ENCODE measurements at regions not wholly inside any gene's neighbourhood (a gene's known extent, or its start where the extent isn't known, plus 50 kb on each side); places are given as distances from the start of the nearest gene placed in this dataset.
"Not testable (repeated sequence)": the region's sequence is repeated elsewhere in the genome, so short reads cannot be mapped to it uniquely, and the experiment has no call there.

- Histone ChIP-seq H3K4me3 (no peak overlapping the region), H3K4me1 (no peaks in the 10 kb centered on the region), H3K36me3 (no peaks in the 10 kb centered on the region), H3K27me3 (no peaks in the 10 kb centered on the region), H3K9me3 (peaks cover 6% of the 10 kb centered on the region), H3K27ac (no peak overlapping the region)
- TF ChIP-seq CTCF (IDR thresholded peaks at IDR 0.05) = no peak
- DNase-seq (no peak), ATAC-seq (no peak)
- intact Hi-C loops (cut with DNase I) = no loop called here
Measured at GRCh38 chr3:162970292-162970691, 1473.7 kb downstream of the OTOL1 start.

GRCh38 chr3:162971715-162972114 is 1475.1 kb downstream of the OTOL1 start:
- Histone ChIP-seq H3K4me1 (no peaks in the 10 kb centered on the region), H3K27ac (no peak overlapping the region), H3K27me3 (no peaks in the 10 kb centered on the region), H3K36me3 (no peaks in the 10 kb centered on the region), H3K9me3 (no peaks in the 10 kb centered on the region), H3K4me3 (no peak overlapping the region)
- TF ChIP-seq CTCF (IDR thresholded peaks at IDR 0.05) = no peak
- ATAC-seq = no peak
- intact Hi-C loops (cut with DNase I) = no loop called here
- DNase-seq = no peak

GRCh38 chr3:162973428-162973917 is 1476.9 kb downstream of the OTOL1 start:
- no peak overlapping the region for H3K4me3 ChIP-seq
- no peak overlapping the region for H3K27ac ChIP-seq
- no peaks in the 10 kb centered on the region for H3K36me3 ChIP-seq
- no peaks in the 10 kb centered on the region for H3K4me1 ChIP-seq
- ATAC-seq (no peak), DNase-seq (no peak)
- H3K27me3 ChIP-seq = no peaks in the 10 kb centered on the region
- no peak for TF ChIP-seq CTCF (IDR thresholded peaks at IDR 0.05)
- no peaks in the 10 kb centered on the region for H3K9me3 ChIP-seq
- intact Hi-C loops (cut with DNase I) = no loop called here

GRCh38 chr3:162978136-162978535 is 1481.5 kb downstream of the OTOL1 start:
- Histone ChIP-seq H3K36me3 (no peaks in the 10 kb centered on the region), H3K27me3 (no peaks in the 10 kb centered on the region), H3K27ac (no peak overlapping the region), H3K4me3 (no peak overlapping the region), H3K9me3 (no peaks in the 10 kb centered on the region), H3K4me1 (no peaks in the 10 kb centered on the region)
- DNase-seq = no peak
- intact Hi-C loops (cut with DNase I) = no loop called here
- TF ChIP-seq CTCF (IDR thresholded peaks at IDR 0.05) = no peak
- ATAC-seq = no peak

GRCh38 chr3:162984746-162985145 is 1488.1 kb downstream of the OTOL1 start:
- ATAC-seq (no peak), DNase-seq (no peak)
- Histone ChIP-seq H3K27ac (no peak overlapping the region), H3K36me3 (no peaks in the 10 kb centered on the region), H3K27me3 (no peaks in the 10 kb centered on the region), H3K4me1 (no peaks in the 10 kb centered on the region), H3K9me3 (no peaks in the 10 kb centered on the region), H3K4me3 (no peak overlapping the region)
- TF ChIP-seq CTCF (IDR thresholded peaks at IDR 0.05) = no peak
- intact Hi-C loops (cut with DNase I) = no loop called here

- H3K36me3 ChIP-seq; H3K27me3 ChIP-seq; ATAC-seq; H3K4me1 ChIP-seq; intact Hi-C loops (cut with DNase I); H3K4me3 ChIP-seq; H3K9me3 ChIP-seq; H3K27ac ChIP-seq: not testable (repeated sequence)
- peak; percentile 51 for DNase-seq
Measured at GRCh38 chr3:162987085-162987794, 1490.6 kb downstream of the OTOL1 start.

All from upper lobe of right lung (tissue), 1 donor.